Breast epithelium (tissue), 4 donors: ENCODE measurements at regions not wholly inside any gene's neighbourhood (a gene's known extent, or its start where the extent isn't known, plus 50 kb on each side); places are given as distances from the start of the nearest gene placed in this dataset.

Experiments used
- DNase-seq, 2 donors: peaks; one replicate each; pipeline ENCODE4 v3.0.0-alpha.2; 2019; ENCODE audit warnings: low spot score in 2 of 2
- H3K27ac ChIP-seq, 2 donors: fragments of 200-600 bp; sonication (generic) in 1 of 2; one replicate each; pipeline ENCODE4 v1.5.1; 2016 to 2019; ENCODE audit warnings: mild to moderate bottlenecking in 1 of 2
- H3K27me3 ChIP-seq, 2 donors: fragments of 200-600 bp; sonication (generic) in 1 of 2; one replicate each; pipeline versions ENCODE4 v1.5.1 to v1.6.0; 2017 to 2019; ENCODE audit warnings: control low read depth in 1 of 2, mild to moderate bottlenecking in 1 of 2
- H3K36me3 ChIP-seq: fragments of 200-600 bp; one replicate; pipeline ENCODE4 v1.5.1; 2019
- H3K4me1 ChIP-seq, 2 donors: fragments of 200-600 bp; sonication (generic); one replicate each; pipeline ENCODE4 v1.5.1; 2016 to 2019; ENCODE audit warnings: control low read depth in 1 of 2
- H3K4me3 ChIP-seq, 3 donors: fragments of 200-600 bp; sonication (generic); 1 replicate in 2 of 3; 2 replicates in 1 of 3; pipeline ENCODE4 v1.5.1; 2016 to 2019; ENCODE audit warnings: mild to moderate bottlenecking in 3 of 3, moderate library complexity in 2 of 3
- H3K9me3 ChIP-seq, 2 donors: fragments of 200-600 bp; sonication (generic) in 1 of 2; one replicate each; pipeline ENCODE4 v1.5.1; 2016 to 2019; ENCODE audit warnings: control low read depth in 1 of 2
- POLR2A ChIP-seq: fragments of 450-650 bp; IDR thresholded peaks from one replicate; pipeline ENCODE4 v1.6.1; 2016; ENCODE audit warnings: antibody characterized with exemption, mild to moderate bottlenecking, moderate library complexity
- POLR2AphosphoS5 ChIP-seq, 3 donors: sonication (generic); formaldehyde crosslinking; IDR thresholded peaks; one replicate each; pipeline ENCODE4 v1.6.1; 2017; ENCODE audit warnings: antibody characterized with exemption in 3 of 3
- intact Hi-C: fragments of 100-400 bp; cut with DNase I; formaldehyde crosslinking; loops from one replicate; pipeline ENCODE4 v1.15.1; 2023; ENCODE audit warnings: low total_unique reads
- TF ChIP-seq, protein P1 (sequence below), 3 donors: fragments of 450-650 bp; IDR thresholded peaks; one replicate each; pipeline ENCODE4 v1.5.1; 2016 to 2017; ENCODE audit warnings: antibody characterized with exemption in 3 of 3, mild to moderate bottlenecking in 3 of 3, moderate library complexity in 3 of 3

DNA sequence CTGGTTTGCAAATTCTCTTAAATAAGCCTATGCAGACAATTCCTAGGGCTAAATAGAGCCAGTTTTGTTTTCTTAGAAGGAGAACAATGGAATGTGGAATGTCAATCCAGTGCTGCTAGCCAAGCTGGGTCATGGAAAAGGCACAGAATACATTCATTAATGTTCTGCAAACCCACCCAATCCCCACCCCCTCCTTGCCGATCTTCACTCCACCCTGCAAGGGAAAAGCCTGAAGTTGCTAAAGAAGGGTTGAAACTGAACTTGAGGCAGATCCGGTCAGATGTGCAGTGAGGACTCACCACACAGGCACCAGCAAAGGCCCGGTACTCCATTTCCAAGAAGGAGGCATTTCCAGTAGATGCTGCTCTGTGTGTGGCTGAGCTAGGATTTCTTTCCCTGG is 179.6 kb downstream of the PLPP3 start:
- Histone ChIP-seq H3K9me3 (no peaks in the 10 kb centered on the region), H3K27ac (no peak overlapping the region), H3K27me3 (no peaks in the 10 kb centered on the region), H3K36me3 (no peaks in the 10 kb centered on the region), H3K4me1 (peaks cover 0 to 4% of the 10 kb centered on the region in 2 donors), H3K4me3 (no peak overlapping the region)
- DNase-seq = no peak
- intact Hi-C loops = no loop called here
- TF ChIP-seq POLR2A = no peak
- TF ChIP-seq, protein P1, sequence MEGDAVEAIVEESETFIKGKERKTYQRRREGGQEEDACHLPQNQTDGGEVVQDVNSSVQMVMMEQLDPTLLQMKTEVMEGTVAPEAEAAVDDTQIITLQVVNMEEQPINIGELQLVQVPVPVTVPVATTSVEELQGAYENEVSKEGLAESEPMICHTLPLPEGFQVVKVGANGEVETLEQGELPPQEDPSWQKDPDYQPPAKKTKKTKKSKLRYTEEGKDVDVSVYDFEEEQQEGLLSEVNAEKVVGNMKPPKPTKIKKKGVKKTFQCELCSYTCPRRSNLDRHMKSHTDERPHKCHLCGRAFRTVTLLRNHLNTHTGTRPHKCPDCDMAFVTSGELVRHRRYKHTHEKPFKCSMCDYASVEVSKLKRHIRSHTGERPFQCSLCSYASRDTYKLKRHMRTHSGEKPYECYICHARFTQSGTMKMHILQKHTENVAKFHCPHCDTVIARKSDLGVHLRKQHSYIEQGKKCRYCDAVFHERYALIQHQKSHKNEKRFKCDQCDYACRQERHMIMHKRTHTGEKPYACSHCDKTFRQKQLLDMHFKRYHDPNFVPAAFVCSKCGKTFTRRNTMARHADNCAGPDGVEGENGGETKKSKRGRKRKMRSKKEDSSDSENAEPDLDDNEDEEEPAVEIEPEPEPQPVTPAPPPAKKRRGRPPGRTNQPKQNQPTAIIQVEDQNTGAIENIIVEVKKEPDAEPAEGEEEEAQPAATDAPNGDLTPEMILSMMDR (IDR thresholded peaks at IDR 0.05) = no peak
- TF ChIP-seq POLR2AphosphoS5 (IDR thresholded peaks at IDR 0.05) = no peak

DNA sequence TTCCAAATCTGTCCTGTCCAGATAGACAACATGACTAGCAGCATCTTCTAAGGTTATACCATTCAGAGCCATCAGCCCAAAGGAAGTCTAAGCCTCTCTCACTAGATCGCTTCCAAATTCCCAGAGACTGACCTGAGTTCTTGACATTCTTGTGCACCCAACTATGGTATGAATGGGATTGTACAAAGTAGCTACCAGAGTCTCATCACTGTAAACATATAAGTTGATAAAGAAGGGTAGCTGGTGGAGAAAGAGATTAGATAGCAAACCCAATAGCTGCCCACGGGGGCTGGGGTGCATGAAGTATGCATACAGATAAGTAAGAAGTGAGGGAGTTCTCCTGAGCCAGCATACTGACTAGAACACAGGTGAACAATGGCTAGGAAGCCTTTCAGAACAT is 180.0 kb downstream of the PLPP3 start:
- intact Hi-C loops = no loop called here
- no peaks in the 10 kb centered on the region for H3K27me3 ChIP-seq
- H3K27ac ChIP-seq = no peak overlapping the region
- TF ChIP-seq POLR2AphosphoS5 (IDR thresholded peaks at IDR 0.05) = no peak
- TF ChIP-seq, protein P1 (IDR thresholded peaks at IDR 0.05) = no peak
- TF ChIP-seq POLR2A = no peak
- no peaks in the 10 kb centered on the region for H3K9me3 ChIP-seq
- no peaks in the 10 kb centered on the region for H3K36me3 ChIP-seq
- no peak overlapping the region for H3K4me3 ChIP-seq
- H3K4me1 ChIP-seq = peaks cover 0 to 4% of the 10 kb centered on the region in 2 donors
- no peak for DNase-seq

DNA sequence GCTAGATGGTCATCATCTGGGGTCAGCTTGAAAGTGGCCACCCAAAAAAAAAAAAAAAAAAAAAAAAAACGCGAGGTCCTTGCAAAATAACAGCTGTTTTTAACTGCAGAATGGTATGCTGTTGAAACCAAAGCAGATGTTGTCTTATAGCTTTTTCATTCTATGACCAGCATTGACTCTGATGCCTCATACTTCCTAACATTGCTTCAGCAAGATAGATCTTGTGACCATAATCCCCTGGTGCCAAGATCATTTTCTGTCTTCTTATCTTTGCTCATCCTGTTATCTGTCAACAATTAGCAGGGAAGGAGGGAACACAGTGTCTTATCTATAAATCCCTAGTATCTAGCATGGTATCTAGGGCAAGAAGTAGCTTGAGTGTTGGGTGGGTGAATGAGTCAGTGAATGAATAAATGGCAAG is 181.5 kb downstream of the PLPP3 start:
- DNase-seq = no peak
- Histone ChIP-seq H3K4me3 (no peak overlapping the region), H3K36me3 (no peaks in the 10 kb centered on the region), H3K27ac (peak overlapping the region in 1 of 2 donors; percentile 41), H3K27me3 (no peaks in the 10 kb centered on the region), H3K9me3 (no peaks in the 10 kb centered on the region), H3K4me1 (no peaks in the 10 kb centered on the region)
- TF ChIP-seq POLR2AphosphoS5 (IDR thresholded peaks at IDR 0.05) (peak in 2 of 3 donors; percentile 11 to 38), POLR2A (no peak)
- intact Hi-C loops = no loop called here

DNA sequence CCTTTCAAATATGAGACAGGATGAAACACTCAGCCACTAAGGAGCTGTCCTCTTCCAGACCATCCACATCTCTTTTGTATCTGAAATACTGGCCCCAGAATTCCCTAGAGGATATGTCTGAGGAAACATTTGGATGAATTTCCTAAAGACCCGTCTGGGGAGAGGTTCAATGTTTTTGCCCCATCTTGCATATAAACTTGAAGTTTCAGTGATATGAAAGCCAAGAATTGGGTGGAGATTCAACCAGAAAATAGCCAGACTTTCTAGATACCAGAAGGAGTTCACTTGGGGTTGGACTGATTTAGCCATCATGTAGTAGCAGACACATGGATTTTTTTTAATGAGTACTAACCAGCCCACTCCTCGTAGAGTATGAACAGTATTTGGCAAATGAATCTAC is 182.0 kb downstream of the PLPP3 start:
- no peak for DNase-seq
- peak overlapping the region; percentile 30 to 49 for H3K27ac ChIP-seq
- H3K36me3 ChIP-seq = no peaks in the 10 kb centered on the region
- no peaks in the 10 kb centered on the region for H3K27me3 ChIP-seq
- no peaks in the 10 kb centered on the region for H3K9me3 ChIP-seq
- intact Hi-C loops = no loop called here
- H3K4me3 ChIP-seq = no peak overlapping the region
- TF ChIP-seq, protein P1 (IDR thresholded peaks at IDR 0.05) = no peak
- peak in 1 of 3 donors; percentile 20 for TF ChIP-seq POLR2AphosphoS5 (IDR thresholded peaks at IDR 0.05)
- no peak for TF ChIP-seq POLR2A
- H3K4me1 ChIP-seq = no peaks in the 10 kb centered on the region

DNA sequence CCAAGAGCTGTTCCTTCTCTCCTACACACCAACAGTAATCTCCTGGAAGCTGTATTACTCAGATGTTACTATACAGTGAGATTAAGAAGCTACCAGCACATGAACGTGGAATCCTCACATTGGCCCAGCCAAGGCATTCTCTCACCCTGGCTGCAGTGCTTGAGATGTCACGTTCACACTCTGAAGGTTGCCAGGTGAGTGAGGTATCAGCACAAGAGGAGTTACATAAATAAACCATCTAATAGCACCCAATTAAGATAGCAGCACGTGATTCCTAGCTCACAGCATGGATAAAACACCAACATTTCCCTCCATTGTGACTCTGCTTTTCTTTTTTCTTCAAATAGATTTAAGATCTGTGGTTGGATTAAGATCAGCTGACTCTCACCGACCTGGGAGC is 182.8 kb downstream of the PLPP3 start:
- no peaks in the 10 kb centered on the region for H3K4me1 ChIP-seq
- intact Hi-C loops = no loop called here

More for the DNA sequence above, 182.8 kb downstream of the PLPP3 start:
- H3K36me3 ChIP-seq = no peaks in the 10 kb centered on the region
- H3K27ac ChIP-seq = peak overlapping the region; percentile 30 to 49
- H3K4me3 ChIP-seq = no peak overlapping the region
- H3K27me3 ChIP-seq = no peaks in the 10 kb centered on the region
- H3K9me3 ChIP-seq = no peaks in the 10 kb centered on the region
- TF ChIP-seq POLR2AphosphoS5 (IDR thresholded peaks at IDR 0.05) (no peak), POLR2A (no peak)
- TF ChIP-seq, protein P1 (IDR thresholded peaks at IDR 0.05) = no peak
- DNase-seq = no peak
